ENCODE measurements at regions not wholly inside any gene's neighbourhood (a gene's known extent, or its start where the extent isn't known, plus 50 kb on each side); places are given as distances from the start of the nearest gene placed in this dataset.

GRCh38 chrX:45745479-45745878 is 544.8 kb upstream of the DIPK2B start:
- TF ChIP-seq CTCF (IDR thresholded peaks at IDR 0.05): no peak
- TF ChIP-seq POLR2A (IDR thresholded peaks at IDR 0.05): no peak
- TF ChIP-seq POLR2AphosphoS5 (IDR thresholded peaks at IDR 0.05; ENCODE audit: insufficient read depth in 1 of 2, low read depth in 1 of 2): no peak
